ENCODE measurements at regions not wholly inside any gene's neighbourhood (a gene's known extent, or its start where the extent isn't known, plus 50 kb on each side); places are given as distances from the start of the nearest gene placed in this dataset.
A peak's percentile ranks its signal among the peaks of the same experiment; 100 is the strongest.

DNA sequence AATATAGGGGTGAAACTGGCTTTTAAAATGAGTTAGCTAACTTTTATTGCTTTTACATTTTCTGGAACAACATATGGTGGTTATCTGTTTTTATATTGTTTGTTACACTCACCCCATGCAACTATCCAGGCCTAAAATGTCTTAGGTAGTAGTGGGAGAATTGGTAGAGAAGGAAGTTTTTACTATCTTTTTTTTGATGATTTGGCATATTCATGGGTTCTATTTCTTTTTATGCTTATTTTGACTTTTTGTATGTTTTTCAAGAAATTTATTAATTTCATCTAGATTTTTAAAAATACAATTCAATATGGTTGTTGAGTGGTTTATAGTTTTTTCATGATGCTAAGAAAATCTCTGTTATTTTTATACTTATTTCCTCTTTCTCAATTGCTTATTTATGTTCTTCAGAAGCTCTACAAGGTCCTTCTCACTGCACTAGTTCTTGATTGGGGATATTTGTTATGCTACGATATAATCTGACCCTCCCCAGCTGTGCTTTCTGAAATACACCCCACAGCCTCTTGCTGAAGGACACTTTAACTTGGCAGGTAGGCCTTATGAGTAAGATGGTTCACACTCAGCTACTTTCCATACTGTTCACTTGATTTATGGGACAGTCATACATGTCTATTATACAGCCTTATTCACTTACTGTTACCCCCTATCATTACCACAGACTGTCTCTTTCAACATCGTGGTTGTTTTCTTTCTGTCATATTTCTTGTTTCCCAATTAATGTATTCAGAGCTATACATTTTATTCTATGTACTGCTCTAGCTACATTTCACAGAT is 431.2 kb downstream of the METTL15 start:
- no peak for DNase-seq (ENCODE audit: low read depth)

GRCh38 chr11:28537822-28538221 is 429.6 kb downstream of the METTL15 start:
- DNase-seq (ENCODE audit: low read depth): no peak

GRCh38 chr11:28536504-28537267 is 428.5 kb downstream of the METTL15 start:
- no peak for DNase-seq (ENCODE audit: low read depth)

- no peak for DNase-seq (ENCODE audit: low read depth)
Measured at GRCh38 chr11:28535677-28536076, 427.5 kb downstream of the METTL15 start.

GRCh38 chr11:28529540-28530410 is 421.6 kb downstream of the METTL15 start:
- DNase-seq (ENCODE audit: low read depth): peak; percentile 51

DNA sequence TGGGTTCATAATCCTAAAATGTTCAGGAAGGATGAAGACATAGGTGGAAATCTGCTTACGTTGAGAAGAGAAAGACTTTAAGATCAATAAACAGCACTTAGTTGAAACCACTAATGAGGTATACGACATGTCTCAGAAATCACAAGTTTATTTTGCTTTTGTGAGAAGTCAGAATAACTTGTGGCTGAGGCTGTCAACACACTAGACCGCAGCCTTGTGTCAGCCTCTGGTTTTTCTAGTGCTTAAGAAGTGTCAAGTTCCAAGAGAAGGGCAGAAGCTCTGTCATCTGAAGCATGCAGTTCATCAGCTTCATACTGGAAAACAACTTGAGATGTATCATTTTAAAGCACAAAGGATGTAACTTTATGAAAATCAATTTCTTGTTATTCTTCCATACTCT is 420.9 kb downstream of the METTL15 start:
- DNase-seq (ENCODE audit: low read depth): peak; percentile 50

DNA sequence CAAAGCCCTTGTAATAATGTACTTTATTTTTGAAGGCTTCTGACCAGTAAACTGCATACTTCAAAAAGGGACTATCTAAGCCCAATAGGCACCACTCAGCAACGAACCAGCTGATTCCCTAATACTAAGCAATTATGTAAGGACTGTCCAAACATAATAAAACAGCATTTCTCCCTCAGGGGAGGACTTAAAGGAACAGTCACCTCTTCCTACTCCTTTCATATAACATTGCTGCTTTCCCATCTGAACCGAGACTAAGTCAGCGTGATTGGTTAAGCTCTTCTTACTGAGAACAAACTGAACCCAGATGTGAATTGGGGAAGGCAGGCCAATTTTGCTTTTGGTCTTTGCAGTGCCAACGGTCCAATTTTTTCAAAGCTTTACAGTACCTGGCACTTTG is 420.0 kb downstream of the METTL15 start:
- no peak for DNase-seq (ENCODE audit: low read depth)

- DNase-seq (ENCODE audit: low read depth): peak; percentile 38
Measured at GRCh38 chr11:28526406-28526751, 418.2 kb downstream of the METTL15 start.

- DNase-seq (ENCODE audit: low read depth): no peak
Measured at GRCh38 chr11:28525636-28526405, 417.6 kb downstream of the METTL15 start.

GRCh38 chr11:28524098-28524497 is 415.9 kb downstream of the METTL15 start:
- no peak for DNase-seq (ENCODE audit: low read depth)

GRCh38 chr11:28521075-28521474 is 412.9 kb downstream of the METTL15 start:
- no peak for DNase-seq (ENCODE audit: low read depth)

DNA sequence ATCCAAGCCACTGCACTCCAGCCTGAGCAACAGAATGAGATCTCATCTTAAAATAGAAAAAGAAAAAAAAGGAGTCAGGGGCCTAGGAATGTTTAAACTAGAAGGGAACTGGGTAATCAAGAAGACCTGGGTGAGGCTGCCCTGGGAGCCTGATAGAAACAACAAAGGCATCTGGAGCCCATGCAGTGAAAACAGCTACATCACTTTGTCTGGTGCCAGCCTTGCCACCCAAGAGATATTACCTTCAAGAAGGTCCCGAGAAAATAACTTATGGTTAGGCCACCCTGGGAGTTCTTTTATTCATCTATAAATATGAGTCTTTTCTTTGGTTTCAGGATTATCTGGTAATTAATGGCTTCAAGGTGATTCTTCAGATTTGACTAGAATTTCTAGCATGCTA is 412.1 kb downstream of the METTL15 start:
- DNase-seq (ENCODE audit: low read depth): no peak

DNA sequence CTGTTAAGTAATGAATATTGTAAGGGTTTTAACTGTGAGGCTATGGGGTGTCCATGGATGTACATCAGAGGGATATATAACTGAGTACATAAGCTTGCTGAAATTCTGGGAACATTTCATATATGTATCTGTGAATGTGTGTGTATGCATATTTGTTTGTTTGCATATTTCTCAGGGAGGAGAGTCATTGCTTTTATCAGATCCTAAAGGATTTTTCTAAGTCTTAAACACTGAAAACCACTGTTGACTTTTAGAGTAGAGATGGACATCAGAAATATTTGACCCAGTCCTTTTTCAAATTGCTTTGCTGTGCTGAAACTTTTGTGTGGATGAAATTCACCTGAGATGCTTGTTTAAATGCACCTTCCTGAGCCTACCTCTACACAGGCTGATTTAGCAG is 410.6 kb downstream of the METTL15 start:
- DNase-seq (ENCODE audit: low read depth): no peak

GRCh38 chr11:28517621-28518020 is 409.4 kb downstream of the METTL15 start:
- DNase-seq (ENCODE audit: low read depth): peak; percentile 15

- no peak for DNase-seq (ENCODE audit: low read depth)
Measured at GRCh38 chr11:28514391-28514790, 406.2 kb downstream of the METTL15 start.

- DNase-seq (ENCODE audit: low read depth): no peak
Measured at GRCh38 chr11:28512143-28512756, 404.1 kb downstream of the METTL15 start.

DNA sequence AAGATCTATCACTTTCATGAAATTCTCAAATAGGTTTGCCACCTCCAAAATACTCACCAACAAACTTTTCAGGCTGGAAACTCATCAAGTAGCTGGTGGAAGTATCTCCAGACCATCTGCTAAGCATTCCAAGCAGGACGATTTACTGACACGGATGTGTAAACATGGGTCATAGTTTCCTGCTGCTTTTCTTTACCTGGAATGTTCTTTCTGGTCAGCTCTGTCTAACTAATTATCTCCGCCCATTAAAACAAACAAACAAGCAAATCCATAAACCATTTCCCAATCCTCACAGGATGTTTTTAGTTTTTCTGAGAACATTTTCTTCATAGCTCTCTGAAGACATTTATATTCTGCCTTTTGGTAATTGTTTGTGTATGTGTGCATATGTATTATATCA is 397.0 kb downstream of the METTL15 start:
- peak; percentile 10 for DNase-seq (ENCODE audit: low read depth)

- no peak for DNase-seq (ENCODE audit: low read depth)
Measured at GRCh38 chr11:28504555-28505110, 396.4 kb downstream of the METTL15 start.

DNA sequence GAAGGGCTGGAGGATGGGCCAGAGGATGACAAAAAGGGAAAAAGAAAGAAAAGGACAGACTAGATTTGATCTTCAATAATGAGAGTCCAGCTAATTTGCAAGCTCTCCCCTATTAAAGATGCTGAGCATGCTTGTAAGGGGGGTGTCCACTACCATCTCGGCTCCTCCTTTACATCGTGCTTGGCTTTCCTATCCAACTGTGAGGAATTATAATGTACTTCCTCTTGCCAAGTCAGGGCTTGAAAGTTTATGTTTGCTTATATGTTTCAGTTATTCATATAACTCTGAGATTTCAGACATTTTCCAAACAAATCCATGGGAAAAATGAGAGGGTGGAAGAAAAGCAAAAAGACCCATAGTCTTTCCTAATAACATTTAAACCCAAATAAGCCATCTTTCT is 387.1 kb downstream of the METTL15 start:
- no peak for DNase-seq (ENCODE audit: low read depth)

DNA sequence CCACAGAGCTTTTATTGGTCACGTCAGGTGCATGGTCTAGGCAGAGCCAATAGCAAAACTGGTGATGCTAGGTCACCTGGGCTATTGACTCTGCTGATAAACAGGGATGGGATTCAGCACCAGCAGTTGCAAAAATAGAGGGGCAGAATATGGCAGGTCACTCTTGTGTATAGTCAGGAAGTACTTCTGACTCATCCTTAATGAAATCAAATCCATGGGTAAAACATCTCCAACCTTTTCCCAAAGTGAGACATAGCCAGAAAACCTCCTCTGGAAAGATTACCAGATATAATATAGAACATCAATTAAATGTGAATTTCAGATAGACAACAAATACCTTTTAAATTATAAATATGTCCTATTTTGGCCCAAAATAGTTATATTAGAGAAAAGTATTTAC is 383.2 kb downstream of the METTL15 start:
- DNase-seq (ENCODE audit: low read depth): no peak

Data from renal cortical epithelial cell (primary cell).